ENCODE measurements at regions not wholly inside any gene's neighbourhood (a gene's known extent, or its start where the extent isn't known, plus 50 kb on each side); places are given as distances from the start of the nearest gene placed in this dataset.

GRCh38 chr3:193962986-193963685 lies 172.8 kb upstream of the HES1 start:
- no peak for DNase-seq (ENCODE audit: low read depth)

GRCh38 chr3:193963808-193964516 lies 172.0 kb upstream of the HES1 start:
- DNase-seq (ENCODE audit: low read depth): no peak

GRCh38 chr3:193964517-193964880 lies 171.4 kb upstream of the HES1 start:
- no peak for DNase-seq (ENCODE audit: low read depth)

GRCh38 chr3:193968380-193968974 lies 167.5 kb upstream of the HES1 start:
- no peak for DNase-seq (ENCODE audit: low read depth)

GRCh38 chr3:193970131-193970772 lies 165.7 kb upstream of the HES1 start:
- DNase-seq (ENCODE audit: low read depth): peak; percentile 51

GRCh38 chr3:193970773-193971206 lies 165.2 kb upstream of the HES1 start:
- peak; percentile 19 for DNase-seq (ENCODE audit: low read depth)

GRCh38 chr3:193971261-193971751 lies 164.6 kb upstream of the HES1 start:
- DNase-seq (ENCODE audit: low read depth): peak; percentile 56

GRCh38 chr3:193971966-193972365 lies 164.0 kb upstream of the HES1 start:
- no peak for DNase-seq (ENCODE audit: low read depth)

DNA sequence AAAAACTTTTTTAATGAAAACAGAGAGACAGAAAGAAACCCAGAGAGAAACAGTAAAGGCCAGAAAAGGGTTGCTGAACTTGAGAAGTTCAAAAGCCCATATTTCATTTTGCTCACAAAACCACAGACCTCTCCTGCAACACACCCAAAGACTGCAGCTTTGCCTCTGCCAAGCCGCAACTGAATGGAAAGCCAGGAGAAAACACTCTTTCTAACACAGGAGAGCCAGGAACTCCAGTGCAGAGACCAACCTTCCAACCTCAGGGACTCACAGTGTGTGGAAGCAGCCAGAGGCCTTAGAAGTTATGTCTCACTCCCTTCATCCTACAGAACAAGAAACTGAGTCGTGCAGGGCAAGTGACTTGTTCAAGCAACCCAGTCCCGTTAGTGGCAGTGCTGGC lies 163.1 kb upstream of the HES1 start:
- no peak for DNase-seq (ENCODE audit: low read depth)

GRCh38 chr3:193974191-193974652 lies 161.7 kb upstream of the HES1 start:
- DNase-seq (ENCODE audit: low read depth): peak; percentile 26

DNA sequence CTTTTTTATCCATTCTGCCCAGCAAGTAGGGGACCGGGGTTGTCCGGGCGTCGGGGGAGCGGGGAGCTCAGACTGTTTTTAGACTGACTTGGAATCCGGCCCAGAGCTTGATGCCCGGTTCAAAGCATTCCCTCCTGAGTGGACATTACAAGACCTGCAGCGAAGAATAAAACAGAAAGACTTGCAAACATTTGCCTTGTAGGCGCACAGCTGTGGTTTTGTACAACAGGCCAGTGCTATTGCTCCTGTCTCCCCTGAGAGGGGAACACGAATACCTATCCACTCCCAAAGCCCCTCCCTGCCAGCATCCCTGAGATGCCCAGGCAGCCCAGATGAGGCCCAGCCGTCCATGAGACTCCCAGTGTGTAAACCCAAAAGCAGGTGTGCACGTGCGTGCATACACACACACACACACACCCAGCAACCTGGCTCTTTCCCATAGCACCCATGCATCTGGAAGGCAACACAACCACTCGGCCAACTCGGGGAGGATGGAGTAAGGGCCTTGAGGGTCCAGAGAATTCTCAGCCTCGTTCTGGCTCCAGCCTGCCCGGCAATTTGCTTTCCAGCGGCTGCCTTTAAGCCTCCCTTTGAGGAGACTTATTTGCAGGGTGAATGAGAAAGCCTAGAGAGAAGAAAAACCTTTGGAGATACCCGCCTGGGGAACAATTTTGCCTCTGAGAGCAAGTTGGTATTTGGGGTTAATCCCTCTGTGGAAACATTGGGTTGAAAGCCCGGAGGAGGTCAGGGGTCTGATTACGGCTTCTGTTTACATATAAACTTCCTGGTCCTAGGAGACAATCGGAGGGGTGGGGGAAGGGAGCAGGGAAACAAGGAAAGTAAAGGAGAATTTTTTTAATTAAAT lies 161.0 kb upstream of the HES1 start:
- DNase-seq (ENCODE audit: low read depth): no peak

GRCh38 chr3:193977622-193978021 lies 158.3 kb upstream of the HES1 start:
- DNase-seq (ENCODE audit: low read depth): no peak

DNA sequence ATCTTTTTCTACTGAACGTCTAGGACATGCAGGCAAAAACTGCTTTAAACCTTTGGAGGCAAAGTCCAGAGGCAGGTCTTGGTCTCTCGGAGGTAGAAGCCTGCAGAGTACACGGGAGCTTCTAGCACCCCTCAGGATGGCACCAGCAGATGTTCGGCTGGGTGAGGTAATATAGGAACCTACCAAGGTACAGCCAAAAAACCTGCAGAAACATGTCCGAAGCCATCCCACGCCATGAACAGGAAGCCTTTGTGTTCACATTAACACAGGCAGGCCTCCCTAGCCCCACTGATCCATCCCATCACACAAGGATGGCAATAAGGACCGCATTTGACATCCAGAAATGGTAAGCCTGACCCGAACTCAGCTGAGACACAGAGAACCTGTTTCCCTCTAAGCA lies 157.9 kb upstream of the HES1 start:
- DNase-seq (ENCODE audit: low read depth): no peak

DNA sequence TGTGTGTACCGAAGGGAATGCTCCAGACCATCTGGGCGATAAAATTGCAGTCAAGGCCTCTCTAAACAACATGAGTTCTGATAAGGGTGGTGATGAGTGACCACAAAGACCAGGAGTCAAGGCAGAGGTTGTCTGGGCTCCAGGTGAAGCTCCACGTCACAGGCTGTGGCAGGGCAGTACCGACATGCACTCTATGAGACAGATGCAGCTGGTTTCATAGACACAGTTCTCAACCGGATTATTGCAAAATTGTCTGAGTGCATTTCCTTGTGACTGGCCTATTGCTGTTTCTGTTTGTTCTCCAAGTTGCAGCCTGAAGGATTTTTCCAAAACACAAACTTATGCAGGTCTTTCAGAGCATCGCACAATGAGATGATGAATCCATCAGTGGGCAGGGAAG lies 157.5 kb upstream of the HES1 start:
- DNase-seq (ENCODE audit: low read depth): no peak

DNA sequence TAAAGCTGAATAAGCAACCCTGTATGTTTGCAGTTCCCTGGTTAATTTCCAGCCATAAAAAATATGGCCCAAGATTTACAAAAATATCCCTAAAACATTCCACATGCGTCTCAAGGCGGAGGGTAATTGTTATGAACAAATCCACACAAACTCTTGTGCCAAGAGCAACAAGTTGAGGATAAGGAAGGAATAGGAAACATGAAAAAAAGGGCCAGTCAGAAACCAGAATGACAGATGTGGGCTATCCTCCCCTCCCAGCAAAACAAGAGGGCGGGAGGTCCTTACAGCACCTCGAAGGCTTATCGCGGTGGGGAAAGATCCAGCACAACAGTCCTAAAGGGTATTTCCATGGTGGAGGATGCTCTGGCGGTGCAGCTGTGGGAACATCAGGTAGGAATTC lies 155.6 kb upstream of the HES1 start:
- no peak for DNase-seq (ENCODE audit: low read depth)

GRCh38 chr3:193980905-193981304 lies 155.0 kb upstream of the HES1 start:
- no peak for DNase-seq (ENCODE audit: low read depth)

DNA sequence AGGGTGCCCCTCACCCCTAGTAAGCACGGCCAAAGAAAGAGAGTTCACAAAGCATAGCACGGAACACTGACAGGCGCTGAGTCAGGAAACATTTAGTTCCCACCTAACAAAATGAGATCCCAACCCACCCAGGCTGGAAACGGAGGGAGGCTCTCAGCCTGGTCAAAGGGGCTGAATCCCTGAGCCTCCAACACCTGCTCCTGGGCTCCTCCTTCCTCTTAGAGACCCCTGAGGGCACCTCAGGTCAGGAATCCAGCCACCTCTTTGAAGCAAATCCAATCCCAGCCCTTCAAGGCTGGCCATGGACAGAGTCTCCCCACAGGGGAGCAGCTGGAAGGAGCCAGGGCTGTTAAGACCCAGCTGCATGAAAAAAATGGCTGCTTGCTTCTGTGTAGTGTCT lies 154.4 kb upstream of the HES1 start:
- DNase-seq (ENCODE audit: low read depth): no peak

DNA sequence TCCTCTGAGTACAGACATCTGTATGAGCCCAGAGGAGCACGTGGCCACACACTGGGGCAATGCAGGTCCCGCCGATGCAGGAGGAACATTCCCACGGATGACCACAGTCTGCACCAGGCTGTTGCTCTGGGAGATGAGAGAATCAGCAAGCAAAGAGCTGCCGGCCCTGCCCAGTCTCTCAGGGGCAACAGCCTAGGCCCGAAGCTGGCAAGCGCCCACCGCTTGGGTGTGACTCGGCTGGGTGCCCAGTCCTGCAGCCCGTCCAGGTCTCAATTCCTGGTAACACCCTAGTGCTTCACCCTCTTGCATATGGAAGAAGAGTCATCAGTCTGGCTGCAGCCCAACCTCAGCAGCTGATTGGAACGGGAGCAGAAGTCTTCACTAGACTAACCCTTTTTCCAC lies 153.7 kb upstream of the HES1 start:
- no peak for DNase-seq (ENCODE audit: low read depth)

DNA sequence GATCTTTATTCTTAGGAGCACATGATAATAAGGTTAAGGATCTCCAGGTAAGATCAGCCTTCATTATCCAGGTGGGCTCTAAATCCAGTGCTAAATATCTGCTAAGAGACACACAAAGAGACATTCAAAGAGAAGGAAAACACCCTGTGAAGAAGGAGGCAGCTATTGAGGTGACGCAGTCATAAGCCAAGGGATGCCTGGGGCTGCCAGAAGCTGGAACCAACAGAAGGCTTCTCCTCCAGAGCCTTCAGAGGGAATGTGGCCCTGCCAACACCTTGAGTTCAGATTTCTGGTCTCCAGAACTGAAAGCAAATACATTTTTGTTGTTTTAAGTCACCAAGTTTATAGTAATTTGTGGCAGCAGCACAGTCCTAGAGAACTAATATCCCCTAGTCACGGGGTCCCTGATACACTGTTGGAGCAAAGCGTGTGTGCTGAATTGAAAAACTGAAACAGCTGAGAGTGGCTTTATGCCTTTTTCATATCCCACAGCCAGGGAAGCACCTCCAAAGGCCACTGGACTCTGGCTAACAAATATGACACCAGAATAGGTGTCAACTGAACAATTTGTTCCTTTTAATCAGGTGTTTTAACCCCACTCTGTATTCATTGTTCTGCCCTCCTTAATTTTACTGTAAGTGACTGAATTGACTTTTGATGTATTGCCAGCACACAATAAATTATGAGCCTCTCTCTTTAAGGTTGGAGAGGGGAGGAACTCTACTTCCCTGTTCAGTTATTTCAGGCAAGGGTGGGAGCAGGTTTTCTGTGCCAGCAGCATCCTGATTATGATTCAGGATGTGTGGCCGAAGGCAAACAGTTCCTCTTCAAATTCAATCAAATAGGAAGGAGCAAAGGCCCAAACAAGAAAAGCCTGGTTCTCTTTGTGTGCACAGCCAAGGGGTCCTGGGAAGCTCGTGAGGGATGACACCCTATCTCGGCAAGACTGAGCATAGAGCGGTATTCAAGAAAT lies 151.8 kb upstream of the HES1 start:
- no peak for DNase-seq (ENCODE audit: low read depth)

- DNase-seq (ENCODE audit: low read depth): no peak
Measured at GRCh38 chr3:193984876-193985275, 151.1 kb upstream of the HES1 start.

Measured in renal cortical epithelial cell (primary cell).